ENCODE measurements at regions not wholly inside any gene's neighbourhood (a gene's known extent, or its start where the extent isn't known, plus 50 kb on each side); places are given as distances from the start of the nearest gene placed in this dataset.
"Not testable (repeated sequence)": the region's sequence is repeated elsewhere in the genome, so short reads cannot be mapped to it uniquely, and the experiment has no call there.

- DNase-seq: peak in 54 of 56 donors; percentile 15 to 86 (median 62)
These were observed 1180.6 kb downstream of the VRK1 start for GRCh38 chr14:97977651-97978261.

GRCh38 chr14:97978341-97978740 is 1181.2 kb downstream of the VRK1 start:
- DNase-seq: peak in 55 of 56 donors; percentile 3 to 87 (median 54)

- no peak for DNase-seq
These were observed 1196.4 kb downstream of the VRK1 start for GRCh38 chr14:97993508-97994019.

DNA sequence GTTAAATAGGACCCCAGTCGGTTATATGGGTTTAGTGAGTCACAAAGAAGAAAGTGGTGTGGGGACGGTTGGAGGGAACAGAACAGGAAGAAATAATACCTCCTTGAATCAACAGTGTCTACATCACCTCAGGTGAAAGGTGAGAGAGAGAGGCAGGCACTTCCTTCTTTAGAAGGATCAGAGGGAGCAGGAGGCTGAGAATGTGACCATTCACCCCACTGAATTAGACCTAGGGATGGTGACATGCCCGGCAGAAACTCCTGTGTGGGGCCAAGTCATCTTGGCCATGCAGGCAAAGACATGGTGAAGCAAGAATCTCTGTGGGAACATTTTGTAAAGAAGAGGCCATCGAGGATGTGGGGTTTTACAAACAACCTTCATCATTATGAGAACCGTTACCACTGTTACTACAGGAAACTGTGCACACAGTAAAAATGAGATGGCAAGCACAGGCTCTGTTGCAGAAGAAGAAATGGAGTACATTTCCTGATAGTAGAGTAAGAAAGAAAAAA is 1196.9 kb downstream of the VRK1 start:
- DNase-seq: no peak

DNA sequence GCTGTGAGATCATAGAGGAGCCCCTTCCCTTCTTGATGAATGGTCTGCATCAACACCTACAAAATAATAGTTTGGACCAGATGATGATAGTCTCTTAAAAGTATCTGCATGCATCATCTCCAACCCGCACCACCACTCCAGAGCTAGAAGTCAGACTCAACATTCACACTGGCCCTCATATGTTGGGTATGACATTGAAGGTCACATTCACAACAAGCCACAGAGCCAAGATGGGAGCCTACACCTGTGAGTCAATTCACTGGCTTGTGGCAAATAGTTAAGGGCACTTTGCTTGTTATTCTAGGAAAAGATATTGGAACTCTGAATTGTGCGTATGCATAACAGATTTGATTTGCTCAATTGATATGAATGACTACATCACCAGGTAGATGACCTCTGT is 1197.9 kb downstream of the VRK1 start:
- DNase-seq: no peak

GRCh38 chr14:97995531-97995930 is 1198.3 kb downstream of the VRK1 start:
- no peak for DNase-seq

GRCh38 chr14:98006008-98006407 is 1208.8 kb downstream of the VRK1 start:
- DNase-seq: no peak

DNA sequence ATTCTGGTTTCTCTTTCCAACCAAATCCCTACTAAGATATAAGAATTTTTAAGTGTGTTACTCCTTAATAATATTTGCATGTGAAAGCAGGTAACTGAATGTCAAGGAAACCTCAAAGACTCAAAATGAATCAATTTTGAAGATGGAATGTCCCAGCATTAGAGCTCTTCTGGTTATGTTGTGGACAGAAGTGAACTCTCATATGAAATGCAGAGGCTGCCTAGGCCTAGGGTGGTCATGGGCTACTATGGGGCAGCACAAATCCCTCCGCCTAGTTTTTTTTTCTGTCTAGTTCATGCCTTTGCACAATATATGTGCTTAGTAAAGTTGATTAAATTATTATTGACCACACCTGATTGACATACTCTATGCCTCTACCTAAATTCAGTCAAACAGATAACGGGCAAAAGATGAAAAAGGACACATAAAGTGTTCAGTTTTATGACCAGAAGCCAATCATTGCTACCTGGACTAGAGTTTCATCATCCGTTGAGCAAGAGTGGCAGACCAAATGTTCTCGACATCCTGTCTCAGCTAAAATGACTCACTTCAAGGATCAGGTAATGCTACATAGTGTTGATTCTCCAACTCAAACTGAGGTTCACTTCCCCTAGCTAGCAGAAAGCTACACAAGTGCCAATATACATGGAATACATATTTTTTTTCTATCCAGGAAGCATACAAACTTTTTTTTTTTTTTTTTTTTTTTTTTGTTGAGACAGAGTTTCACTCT is 1211.4 kb downstream of the VRK1 start:
- DNase-seq: no peak

DNA sequence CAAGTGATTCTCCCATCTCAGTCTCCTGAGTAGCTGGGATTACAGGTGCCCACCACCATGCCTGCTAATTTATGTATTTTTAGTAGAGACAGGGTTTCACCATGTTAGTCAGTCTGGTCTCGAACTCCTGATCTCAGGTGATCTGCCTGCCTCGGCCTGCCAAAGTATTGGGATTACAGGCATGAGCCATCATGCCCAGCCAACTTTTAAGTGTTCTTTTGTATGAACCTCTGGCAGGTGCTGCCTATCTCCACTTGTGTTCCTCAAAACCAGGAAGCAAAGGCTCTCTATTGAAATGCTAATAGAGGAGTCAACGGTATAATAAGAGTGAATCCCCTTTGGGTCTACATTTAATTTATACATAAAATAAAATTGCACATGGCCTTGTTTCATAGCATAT is 1212.0 kb downstream of the VRK1 start:
- not testable (repeated sequence) for DNase-seq

- DNase-seq: no peak
These were observed 1213.6 kb downstream of the VRK1 start for GRCh38 chr14:98010784-98011183.

DNA sequence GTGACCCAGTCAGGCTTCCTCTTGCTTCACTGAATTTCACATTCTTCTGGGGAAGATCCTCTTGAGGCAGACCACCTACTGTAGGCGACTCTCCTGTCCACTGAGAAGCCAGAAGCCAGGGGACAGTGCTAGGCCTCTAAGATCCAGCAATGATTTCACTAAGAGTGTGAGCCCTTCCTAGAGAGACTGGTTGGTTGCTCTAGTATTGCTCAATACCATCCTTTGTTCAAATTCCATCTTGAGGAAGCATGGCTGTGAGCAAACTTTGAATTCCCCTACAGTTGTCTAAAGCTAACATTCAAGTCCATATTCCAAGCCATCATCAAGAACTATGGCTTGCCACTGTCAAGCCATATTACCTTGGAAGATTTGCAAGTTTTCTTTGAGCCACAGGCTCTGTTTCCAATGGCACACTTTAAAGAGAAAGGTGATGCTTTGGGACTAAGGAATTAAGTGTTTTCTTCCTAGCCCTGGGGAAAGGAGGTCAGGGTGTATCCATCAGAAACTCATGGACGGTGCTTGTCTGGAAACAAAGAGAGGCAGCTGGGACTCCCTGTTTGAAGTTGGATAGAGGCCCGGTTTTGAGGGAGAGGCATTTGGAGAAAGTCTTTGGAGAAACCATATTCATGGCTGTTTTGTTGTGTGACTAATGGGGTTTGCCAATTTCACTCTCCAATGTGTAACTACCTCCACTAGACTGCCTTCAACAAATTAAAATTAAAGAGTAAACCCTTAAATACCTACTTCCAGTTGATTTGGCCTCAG is 1217.9 kb downstream of the VRK1 start:
- DNase-seq: no peak

DNA sequence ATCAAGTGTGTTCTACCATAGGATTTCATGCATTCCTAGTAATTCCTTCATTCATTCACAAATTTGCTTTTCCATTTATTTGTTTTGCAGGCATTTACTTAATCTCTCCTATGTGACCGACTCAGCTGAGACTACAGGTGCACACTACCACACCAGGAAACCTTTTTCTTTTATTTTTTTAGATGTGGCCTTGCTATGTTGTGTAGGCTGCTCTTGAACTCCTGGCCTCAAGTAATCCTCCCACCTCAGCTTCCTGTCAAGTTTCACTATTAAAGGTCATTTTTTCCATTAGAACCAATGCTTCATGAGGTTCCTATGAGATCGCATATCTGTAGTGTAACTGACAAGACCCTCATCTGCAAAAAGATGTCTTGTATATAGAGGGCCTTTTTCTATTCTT is 1218.7 kb downstream of the VRK1 start:
- no peak for DNase-seq

DNA sequence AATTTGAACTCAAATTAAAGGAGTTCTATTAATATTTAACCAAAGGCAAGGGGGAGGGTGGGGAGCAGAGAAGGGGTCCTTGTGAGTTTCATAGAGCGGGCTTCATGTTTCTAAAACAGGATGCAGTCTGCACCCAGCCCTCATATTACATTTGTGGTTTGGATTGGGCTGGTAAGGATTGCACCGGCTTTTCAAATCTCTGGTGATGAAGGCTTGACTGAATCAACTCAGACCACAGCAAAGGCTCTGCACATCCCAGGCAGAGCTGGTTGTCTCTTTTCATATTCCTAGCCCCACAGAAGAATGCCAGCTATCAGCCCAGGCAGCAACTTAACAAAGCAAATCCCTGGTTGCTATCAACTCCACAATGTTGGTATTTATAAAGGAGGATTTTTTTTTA is 1221.4 kb downstream of the VRK1 start:
- no peak for DNase-seq

GRCh38 chr14:98022541-98023520 is 1225.6 kb downstream of the VRK1 start:
- DNase-seq: peak in 23 of 56 donors; percentile 1 to 52 (median 13)

- no peak for DNase-seq
These were observed 1231.0 kb downstream of the VRK1 start for GRCh38 chr14:98028162-98028561.

DNA sequence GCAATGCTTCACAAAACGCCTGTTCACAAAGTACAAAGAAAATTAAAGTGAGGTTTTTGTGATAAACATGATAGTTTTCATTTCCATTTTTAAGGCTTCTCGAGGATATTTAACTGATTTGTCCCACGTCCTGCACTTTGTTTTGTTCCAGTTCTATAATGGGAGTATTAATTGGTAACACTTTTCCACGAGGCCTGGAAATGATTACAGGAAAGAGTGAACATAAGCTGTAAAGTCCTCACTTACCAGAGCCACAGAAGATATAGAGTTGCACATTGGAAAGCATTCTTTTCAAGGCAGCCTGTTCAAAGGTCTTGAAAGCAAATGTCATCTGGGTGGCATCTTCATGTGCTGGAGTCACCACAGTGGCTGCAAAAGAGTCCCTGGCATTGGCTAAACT is 1236.6 kb downstream of the BCL11B start:
- no peak for DNase-seq

DNA sequence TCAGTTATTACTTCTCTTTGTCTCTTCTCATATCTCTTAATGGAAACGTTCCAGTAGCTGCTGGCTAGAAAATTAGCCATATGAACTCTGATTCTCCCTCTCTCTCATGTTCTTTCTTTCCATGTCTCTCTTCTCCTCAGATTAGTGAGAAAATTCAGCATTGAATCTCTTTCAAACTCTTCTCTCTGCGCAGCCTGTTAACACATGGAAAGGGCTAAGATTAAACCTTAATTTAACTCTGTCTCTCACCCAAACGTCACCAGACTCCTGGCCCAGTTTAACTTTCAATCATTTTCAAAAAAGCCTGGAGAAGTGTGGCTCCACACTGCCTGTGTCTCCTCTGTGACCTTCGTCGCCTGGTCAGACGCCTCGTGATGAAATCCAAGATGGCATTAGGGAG is 1234.2 kb downstream of the BCL11B start:
- DNase-seq: no peak

DNA sequence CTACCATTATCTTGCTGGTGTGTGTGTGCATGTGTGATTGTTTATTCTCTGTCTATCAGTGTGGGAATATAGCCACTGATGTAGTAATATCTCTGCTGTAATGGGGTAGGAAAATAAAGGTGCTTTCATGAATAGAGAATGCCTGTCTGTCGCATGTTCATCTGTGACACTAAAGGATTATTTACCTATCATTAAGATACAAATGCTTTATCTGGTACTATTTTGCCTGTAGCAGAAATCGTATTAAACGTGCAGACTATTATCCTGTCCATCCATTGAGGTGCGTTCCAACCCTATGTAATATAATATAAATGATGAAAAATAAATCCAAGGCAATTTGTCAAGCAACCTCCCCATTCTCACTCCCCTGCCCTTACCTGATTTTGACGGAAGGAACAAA is 1215.1 kb downstream of the BCL11B start:
- no peak for DNase-seq

- no peak for DNase-seq
These were observed 1212.9 kb downstream of the BCL11B start for GRCh38 chr14:98059106-98059505.

GRCh38 chr14:98062083-98062482 is 1209.9 kb downstream of the BCL11B start:
- no peak for DNase-seq

- DNase-seq: no peak
These were observed 1202.3 kb downstream of the BCL11B start for GRCh38 chr14:98069712-98070171.

Data from nucleus accumbens (tissue), 56 donors.